WTC11 (cell line): ENCODE measurements at regions not wholly inside any gene's neighbourhood (a gene's known extent, or its start where the extent isn't known, plus 50 kb on each side); places are given as distances from the start of the nearest gene placed in this dataset.
"Not testable (repeated sequence)": the region's sequence is repeated elsewhere in the genome, so short reads cannot be mapped to it uniquely, and the experiment has no call there.

Experiments used
- ATF2 ChIP-seq: sonication (generic); formaldehyde crosslinking; IDR thresholded peaks from 2 replicates; pipeline ENCODE4 v1.8.1; 2022; ENCODE audit warnings: low read depth, missing genetic modification reagents, borderline replicate concordance
- CREM ChIP-seq: sonication (generic); formaldehyde crosslinking; IDR thresholded peaks from 2 replicates; pipeline ENCODE4 v1.8.1; 2022; ENCODE audit warnings: mild to moderate bottlenecking, missing genetic modification reagents, moderate library complexity
- CTCF ChIP-seq: fragments of 200-600 bp; IDR thresholded peaks from 2 replicates; pipeline ENCODE4 v1.8.0; 2022; ENCODE audit warnings: antibody characterized with exemption
- FOXJ3 ChIP-seq: sonication (generic); formaldehyde crosslinking; IDR thresholded peaks from 2 replicates; pipeline ENCODE4 v1.9.0; 2021; ENCODE audit warnings: missing genetic modification reagents, mild to moderate bottlenecking, borderline replicate concordance
- HMGA2 ChIP-seq: fragments of 250-450 bp; sonication (Bioruptor Pico); IDR thresholded peaks from 2 replicates; pipeline ENCODE4 v1.4.0; 2021; ENCODE audit warnings: mild to moderate bottlenecking, moderate library complexity
- JUN ChIP-seq: sonication (generic); formaldehyde crosslinking; IDR thresholded peaks from 2 replicates; pipeline ENCODE4 v1.8.0; 2023; ENCODE audit warnings: mild to moderate bottlenecking, missing genetic modification reagents
- USF1 ChIP-seq: sonication (generic); formaldehyde crosslinking; IDR thresholded peaks from 2 replicates; pipeline ENCODE4 v1.8.0; 2022; ENCODE audit warnings: mild to moderate bottlenecking, missing genetic modification reagents
- ZBTB43 ChIP-seq: sonication (generic); formaldehyde crosslinking; IDR thresholded peaks from 2 replicates; pipeline ENCODE4 v1.8.1; 2023; ENCODE audit warnings: mild to moderate bottlenecking, missing genetic modification reagents
- ZNF281 ChIP-seq: sonication (generic); formaldehyde crosslinking; IDR thresholded peaks from 2 replicates; pipeline ENCODE4 v1.8.0; 2023; ENCODE audit warnings: mild to moderate bottlenecking, missing genetic modification reagents

- TF ChIP-seq HMGA2 (CRISPR knock-in tag); CTCF; ZNF281 (CRISPR knock-in tag); FOXJ3 (CRISPR knock-in tag); ZBTB43 (CRISPR knock-in tag); ATF2 (CRISPR knock-in tag); JUN (CRISPR knock-in tag); USF1; CREM (CRISPR knock-in tag): not testable (repeated sequence)
These were observed 72.3 kb upstream of the PLEKHM1 start for GRCh38 chr17:45562868-45563267.
